GM19043 (cell line): ENCODE measurements at regions not wholly inside any gene's neighbourhood (a gene's known extent, or its start where the extent isn't known, plus 50 kb on each side); places are given as distances from the start of the nearest gene placed in this dataset.

ENCODE experiments used
- ATAC-seq: cut with Tn5 transposase; IDR thresholded peaks from one replicate; pipeline ENCODE4 v1.9.1; 2021; ENCODE audit warnings: low read depth; ENCODE audit not compliant: unreplicated experiment

- ATAC-seq, result no peak
Observed at GRCh38 chr12:24608637-24609285, 340.1 kb downstream of the BCAT1 start.

- ATAC-seq, result no peak
Observed at GRCh38 chr12:24608108-24608507, 340.8 kb downstream of the BCAT1 start.

- ATAC-seq, result no peak
Observed at GRCh38 chr12:24605916-24606315, 343.0 kb downstream of the BCAT1 start.

GRCh38 chr12:24605466-24605865 is 343.4 kb downstream of the BCAT1 start:
- no peak for ATAC-seq

GRCh38 chr12:24603371-24603770 is 345.5 kb downstream of the BCAT1 start:
- no peak for ATAC-seq

- no peak for ATAC-seq
Observed at GRCh38 chr12:24600996-24601395, 347.9 kb downstream of the BCAT1 start.

GRCh38 chr12:24600551-24600950 is 348.4 kb downstream of the BCAT1 start:
- ATAC-seq, result no peak

- ATAC-seq, result no peak
Observed at GRCh38 chr12:24599736-24600135, 349.2 kb downstream of the BCAT1 start.

GRCh38 chr12:24597580-24597979 is 351.3 kb downstream of the BCAT1 start:
- no peak for ATAC-seq

GRCh38 chr12:24596768-24597388 is 352.0 kb downstream of the BCAT1 start:
- ATAC-seq, result no peak

- no peak for ATAC-seq
Observed at GRCh38 chr12:24595652-24596235, 353.2 kb downstream of the BCAT1 start.

- ATAC-seq, result no peak
Observed at GRCh38 chr12:24591715-24592440, 357.0 kb downstream of the BCAT1 start.

GRCh38 chr12:24591079-24591626 is 357.7 kb downstream of the BCAT1 start:
- ATAC-seq, result no peak

- no peak for ATAC-seq
Observed at GRCh38 chr12:24586293-24586692, 362.6 kb downstream of the BCAT1 start.

GRCh38 chr12:24584032-24584675 is 364.7 kb downstream of the BCAT1 start:
- ATAC-seq, result no peak

- no peak for ATAC-seq
Observed at GRCh38 chr12:24582954-24583601, 365.8 kb downstream of the BCAT1 start.

GRCh38 chr12:24574538-24574937 is 374.4 kb downstream of the BCAT1 start:
- no peak for ATAC-seq

GRCh38 chr12:24573621-24574020 is 375.3 kb downstream of the BCAT1 start:
- no peak for ATAC-seq

GRCh38 chr12:24565300-24565699 is 383.6 kb downstream of the BCAT1 start:
- no peak for ATAC-seq

GRCh38 chr12:24562771-24563431 is 386.0 kb downstream of the BCAT1 start:
- ATAC-seq, result no peak
